ENCODE measurements at regions not wholly inside any gene's neighbourhood (a gene's known extent, or its start where the extent isn't known, plus 50 kb on each side); places are given as distances from the start of the nearest gene placed in this dataset.

GRCh38 chr5:125655156-125655555 lies 768.1 kb upstream of the GRAMD2B start:
- TF ChIP-seq RAD21 (IDR thresholded peaks at IDR 0.05; ENCODE audit: low read depth) = no peak
- TF ChIP-seq REST (IDR thresholded peaks at IDR 0.05; ENCODE audit: low read depth) = no peak
- no peak for TF ChIP-seq FOXM1 (IDR thresholded peaks at IDR 0.05; ENCODE audit: borderline replicate concordance, low read depth)
- no peak for TF ChIP-seq EP300 (IDR thresholded peaks at IDR 0.05; ENCODE audit: borderline replicate concordance)

- no peak for TF ChIP-seq EGR1 (IDR thresholded peaks at IDR 0.05)
- no peak for TF ChIP-seq NFIC (IDR thresholded peaks at IDR 0.05)
- TF ChIP-seq ZBTB7A (IDR thresholded peaks at IDR 0.05; ENCODE audit: low read depth) = no peak
- TF ChIP-seq CEBPB (IDR thresholded peaks at IDR 0.05) = no peak
Observed at GRCh38 chr5:125657936-125658335, 765.3 kb upstream of the GRAMD2B start.

GRCh38 chr5:125659316-125660023 lies 763.7 kb upstream of the GRAMD2B start:
- TF ChIP-seq CEBPB (IDR thresholded peaks at IDR 0.05) (no peak), EP300 (IDR thresholded peaks at IDR 0.05; ENCODE audit: borderline replicate concordance) (no peak), EGR1 (IDR thresholded peaks at IDR 0.05) (no peak), MAX (IDR thresholded peaks at IDR 0.05) (no peak), YY1 (IDR thresholded peaks at IDR 0.05; ENCODE audit: low read depth) (no peak)

- no peak for TF ChIP-seq RAD21 (IDR thresholded peaks at IDR 0.05; ENCODE audit: low read depth)
- no peak for TF ChIP-seq EP300 (IDR thresholded peaks at IDR 0.05; ENCODE audit: borderline replicate concordance)
- TF ChIP-seq USF1 (IDR thresholded peaks at IDR 0.05) = no peak
- no peak for TF ChIP-seq YY1 (IDR thresholded peaks at IDR 0.05; ENCODE audit: low read depth)
- TF ChIP-seq MAX (IDR thresholded peaks at IDR 0.05) = no peak
- no peak for TF ChIP-seq ZBTB7A (IDR thresholded peaks at IDR 0.05; ENCODE audit: low read depth)
- no peak for TF ChIP-seq FOXM1 (IDR thresholded peaks at IDR 0.05; ENCODE audit: borderline replicate concordance, low read depth)
- no peak for TF ChIP-seq TEAD4 (IDR thresholded peaks at IDR 0.05)
- no peak for TF ChIP-seq EGR1 (IDR thresholded peaks at IDR 0.05)
- no peak for TF ChIP-seq TCF12 (IDR thresholded peaks at IDR 0.05; ENCODE audit: low read depth)
- no peak for TF ChIP-seq CEBPB (IDR thresholded peaks at IDR 0.05)
- TF ChIP-seq NFIC (IDR thresholded peaks at IDR 0.05) = no peak
- no peak for TF ChIP-seq REST (IDR thresholded peaks at IDR 0.05; ENCODE audit: low read depth)
- TF ChIP-seq CREB1 (IDR thresholded peaks at IDR 0.05; ENCODE audit: low read depth) = no peak
- TF ChIP-seq TAF1 (IDR thresholded peaks at IDR 0.05; ENCODE audit: low read depth) = no peak
Observed at GRCh38 chr5:125660231-125660895, 762.8 kb upstream of the GRAMD2B start.

GRCh38 chr5:125661584-125661983 lies 761.6 kb upstream of the GRAMD2B start:
- TF ChIP-seq REST (IDR thresholded peaks at IDR 0.05; ENCODE audit: low read depth) (no peak), ZBTB7A (IDR thresholded peaks at IDR 0.05; ENCODE audit: low read depth) (no peak), MAX (IDR thresholded peaks at IDR 0.05) (no peak), EP300 (IDR thresholded peaks at IDR 0.05; ENCODE audit: borderline replicate concordance) (no peak)
